Panc1 (cell line): ENCODE measurements at regions not wholly inside any gene's neighbourhood (a gene's known extent, or its start where the extent isn't known, plus 50 kb on each side); places are given as distances from the start of the nearest gene placed in this dataset.

Experiments used
- ATAC-seq: fragments of 200-7000 bp; cut with Tn5 transposase; 2 replicates; pipeline ENCODE4 v1.9.1; 2020; ENCODE audit warnings: mild to moderate bottlenecking, moderate library complexity
- BruUV-seq: library from RNA; stranded (reverse); fragments of 400-500 nt; replicated peaks from 2 replicates; lab custom pipeline; 2021; lab: Mats Ljungman, UMichigan
- CTCF ChIA-PET: fragments of 300-600 bp; sonication (Branson Sonifier 250); formaldehyde crosslinking; loops from one replicate; lab custom pipeline; 2022; ENCODE audit warnings: antibody characterized with exemption; lab: Charles Lee
- POLR2A ChIA-PET: fragments of 300-600 bp; sonication (Branson Sonifier 250); formaldehyde crosslinking; loops from one replicate; lab custom pipeline; 2022; ENCODE audit warnings: antibody characterized with exemption; lab: Charles Lee
- DNase-seq: peaks from one replicate; pipeline ENCODE4 v3.0.0-alpha.2; 2010; ENCODE audit warnings: low read depth, low spot score
- H3K27ac ChIP-seq: 2 replicates; pipeline ENCODE4 v1.5.1; 2011; ENCODE audit warnings: mild to moderate bottlenecking, low read length, inconsistent platforms
- H3K27me3 ChIP-seq: fragments of 200-500 bp; sonication (Bioruptor generic); 2 replicates; pipeline ENCODE4 v1.6.0; 2014; ENCODE audit warnings: low read length, inconsistent platforms; ENCODE audit not compliant: control insufficient read depth, insufficient read depth
- H3K36me3 ChIP-seq: fragments of 200-500 bp; sonication (Bioruptor generic); 2 replicates; pipeline ENCODE4 v1.5.1; 2014; ENCODE audit warnings: inconsistent platforms, mild to moderate bottlenecking, low read length, moderate library complexity; ENCODE audit not compliant: control insufficient read depth, insufficient read depth
- H3K4me1 ChIP-seq: 2 replicates; pipeline ENCODE4 v1.5.1; 2011; ENCODE audit warnings: inconsistent platforms, mild to moderate bottlenecking, low read length, moderate library complexity; ENCODE audit not compliant: control insufficient read depth, insufficient read depth
- H3K4me3 ChIP-seq, 2 experiments: 2 replicates each; pipeline ENCODE4 v1.5.1; 2011 to 2012; ENCODE audit warnings: low read depth in 2 of 2, low read length in 2 of 2, mild to moderate bottlenecking in 2 of 2, inconsistent platforms in 1 of 2, moderate library complexity in 1 of 2
- H3K9me3 ChIP-seq: fragments of 200-500 bp; sonication (Bioruptor generic); 2 replicates; pipeline ENCODE4 v1.5.1; 2014; ENCODE audit warnings: low read depth, mild to moderate bottlenecking, inconsistent platforms, low read length, moderate library complexity; ENCODE audit not compliant: control insufficient read depth, insufficient read depth
- POLR2AphosphoS5 ChIP-seq: IDR thresholded peaks from 2 replicates; pipeline ENCODE4 v1.6.1; 2012; ENCODE audit warnings: mild to moderate bottlenecking, low read depth, low read length, moderate library complexity
- SIN3A ChIP-seq: IDR thresholded peaks from 2 replicates; pipeline ENCODE4 v1.6.1; 2012; ENCODE audit warnings: low read depth, mild to moderate bottlenecking, low read length, moderate library complexity, borderline replicate concordance; ENCODE audit not compliant: insufficient read depth
- TCF7L2 ChIP-seq: IDR thresholded peaks from 2 replicates; pipeline ENCODE4 v1.6.1; 2011; ENCODE audit warnings: mild to moderate bottlenecking, low read depth, low read length, inconsistent platforms
- in situ Hi-C: cut with HindIII; loops from 2 replicates; pipeline ENCODE4 v1.10.0; 2016; ENCODE audit warnings: low sequenced_read_pairs, low pct_unique_long_range_greater_than_20kb
- intact Hi-C: fragments of 100-400 bp; cut with micrococcal nuclease; formaldehyde crosslinking; loops from one replicate; pipeline ENCODE4 v1.10.0; 2022; ENCODE audit not compliant: unreplicated experiment
- TF ChIP-seq, protein P1 (sequence below): fragments of 450-650 bp; IDR thresholded peaks from 2 replicates; pipeline ENCODE4 v1.5.1; 2017; ENCODE audit warnings: mild to moderate bottlenecking
- TF ChIP-seq, protein P2 (sequence below), 2 experiments: IDR thresholded peaks; 2 replicates each; pipeline ENCODE4 v1.6.1; 2011 to 2012; ENCODE audit warnings: low read depth in 2 of 2, control low read depth in 1 of 2, low read length in 1 of 2, mild to moderate bottlenecking in 1 of 2, moderate library complexity in 1 of 2; ENCODE audit not compliant: insufficient read depth in 1 of 2

DNA sequence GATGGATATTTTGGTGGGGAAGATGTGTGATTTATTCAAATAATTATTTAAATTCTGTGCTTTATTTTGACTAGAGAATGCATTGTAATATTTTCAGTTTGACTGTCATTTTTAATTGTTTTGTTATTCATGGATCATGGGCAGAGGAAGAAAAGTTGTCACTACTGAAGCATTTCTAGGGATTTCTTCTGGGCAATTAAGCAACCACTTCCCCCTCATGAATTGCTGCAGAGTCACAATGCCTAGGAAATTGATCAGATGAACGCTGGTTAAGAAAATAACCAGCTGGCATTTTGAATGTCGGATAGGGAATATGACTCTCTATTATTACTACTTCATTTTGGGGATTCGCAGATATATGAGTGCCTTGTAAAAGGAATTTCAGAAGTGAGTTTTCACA is 283.3 kb downstream of the IL15 start:
- no peak overlapping the region for H3K4me3 ChIP-seq
- no TSS peak for BruUV-seq
- no peaks in the 10 kb centered on the region for H3K36me3 ChIP-seq
- ChIA-PET CTCF (no interaction called here), POLR2A (no interaction called here)
- no peaks in the 10 kb centered on the region for H3K9me3 ChIP-seq
- in situ Hi-C loops = no loop called here
- no peaks in the 10 kb centered on the region for H3K27me3 ChIP-seq
- H3K27ac ChIP-seq = no peak overlapping the region
- no peaks in the 10 kb centered on the region for H3K4me1 ChIP-seq
- ATAC-seq = no peak
- intact Hi-C loops = no loop called here
- DNase-seq = no peak
- TF ChIP-seq, protein P1, sequence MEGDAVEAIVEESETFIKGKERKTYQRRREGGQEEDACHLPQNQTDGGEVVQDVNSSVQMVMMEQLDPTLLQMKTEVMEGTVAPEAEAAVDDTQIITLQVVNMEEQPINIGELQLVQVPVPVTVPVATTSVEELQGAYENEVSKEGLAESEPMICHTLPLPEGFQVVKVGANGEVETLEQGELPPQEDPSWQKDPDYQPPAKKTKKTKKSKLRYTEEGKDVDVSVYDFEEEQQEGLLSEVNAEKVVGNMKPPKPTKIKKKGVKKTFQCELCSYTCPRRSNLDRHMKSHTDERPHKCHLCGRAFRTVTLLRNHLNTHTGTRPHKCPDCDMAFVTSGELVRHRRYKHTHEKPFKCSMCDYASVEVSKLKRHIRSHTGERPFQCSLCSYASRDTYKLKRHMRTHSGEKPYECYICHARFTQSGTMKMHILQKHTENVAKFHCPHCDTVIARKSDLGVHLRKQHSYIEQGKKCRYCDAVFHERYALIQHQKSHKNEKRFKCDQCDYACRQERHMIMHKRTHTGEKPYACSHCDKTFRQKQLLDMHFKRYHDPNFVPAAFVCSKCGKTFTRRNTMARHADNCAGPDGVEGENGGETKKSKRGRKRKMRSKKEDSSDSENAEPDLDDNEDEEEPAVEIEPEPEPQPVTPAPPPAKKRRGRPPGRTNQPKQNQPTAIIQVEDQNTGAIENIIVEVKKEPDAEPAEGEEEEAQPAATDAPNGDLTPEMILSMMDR = no peak
- TF ChIP-seq TCF7L2 (no peak), POLR2AphosphoS5 (no peak), SIN3A (no peak)
- TF ChIP-seq, protein P2, sequence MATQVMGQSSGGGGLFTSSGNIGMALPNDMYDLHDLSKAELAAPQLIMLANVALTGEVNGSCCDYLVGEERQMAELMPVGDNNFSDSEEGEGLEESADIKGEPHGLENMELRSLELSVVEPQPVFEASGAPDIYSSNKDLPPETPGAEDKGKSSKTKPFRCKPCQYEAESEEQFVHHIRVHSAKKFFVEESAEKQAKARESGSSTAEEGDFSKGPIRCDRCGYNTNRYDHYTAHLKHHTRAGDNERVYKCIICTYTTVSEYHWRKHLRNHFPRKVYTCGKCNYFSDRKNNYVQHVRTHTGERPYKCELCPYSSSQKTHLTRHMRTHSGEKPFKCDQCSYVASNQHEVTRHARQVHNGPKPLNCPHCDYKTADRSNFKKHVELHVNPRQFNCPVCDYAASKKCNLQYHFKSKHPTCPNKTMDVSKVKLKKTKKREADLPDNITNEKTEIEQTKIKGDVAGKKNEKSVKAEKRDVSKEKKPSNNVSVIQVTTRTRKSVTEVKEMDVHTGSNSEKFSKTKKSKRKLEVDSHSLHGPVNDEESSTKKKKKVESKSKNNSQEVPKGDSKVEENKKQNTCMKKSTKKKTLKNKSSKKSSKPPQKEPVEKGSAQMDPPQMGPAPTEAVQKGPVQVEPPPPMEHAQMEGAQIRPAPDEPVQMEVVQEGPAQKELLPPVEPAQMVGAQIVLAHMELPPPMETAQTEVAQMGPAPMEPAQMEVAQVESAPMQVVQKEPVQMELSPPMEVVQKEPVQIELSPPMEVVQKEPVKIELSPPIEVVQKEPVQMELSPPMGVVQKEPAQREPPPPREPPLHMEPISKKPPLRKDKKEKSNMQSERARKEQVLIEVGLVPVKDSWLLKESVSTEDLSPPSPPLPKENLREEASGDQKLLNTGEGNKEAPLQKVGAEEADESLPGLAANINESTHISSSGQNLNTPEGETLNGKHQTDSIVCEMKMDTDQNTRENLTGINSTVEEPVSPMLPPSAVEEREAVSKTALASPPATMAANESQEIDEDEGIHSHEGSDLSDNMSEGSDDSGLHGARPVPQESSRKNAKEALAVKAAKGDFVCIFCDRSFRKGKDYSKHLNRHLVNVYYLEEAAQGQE (IDR thresholded peaks at IDR 0.05; ENCODE audit: insufficient read depth in 1 of 2, low read depth in 2 of 2, low read length in 1 of 2) = no peak

- no peak for TF ChIP-seq SIN3A
- TF ChIP-seq, protein P2 (IDR thresholded peaks at IDR 0.05; ENCODE audit: insufficient read depth in 1 of 2, low read depth in 2 of 2, low read length in 1 of 2) = no peak
- no peak for TF ChIP-seq TCF7L2
- no peak for TF ChIP-seq POLR2AphosphoS5
- intact Hi-C loops (no loop called here), in situ Hi-C loops (no loop called here)
- BruUV-seq = no TSS peak
- POLR2A ChIA-PET = no interaction called here
- Histone ChIP-seq H3K4me1 (no peaks in the 10 kb centered on the region), H3K27me3 (no peaks in the 10 kb centered on the region), H3K36me3 (no peaks in the 10 kb centered on the region), H3K9me3 (no peaks in the 10 kb centered on the region), H3K27ac (no peak overlapping the region), H3K4me3 (no peak overlapping the region)
- CTCF ChIA-PET = no interaction called here
- DNase-seq (no peak), ATAC-seq (no peak)
These were observed 284.9 kb downstream of the IL15 start for GRCh38 chr4:141921293-141921692.
